ENCODE measurements at regions not wholly inside any gene's neighbourhood (a gene's known extent, or its start where the extent isn't known, plus 50 kb on each side); places are given as distances from the start of the nearest gene placed in this dataset.
"Not testable (repeated sequence)": the region's sequence is repeated elsewhere in the genome, so short reads cannot be mapped to it uniquely, and the experiment has no call there.

DNA sequence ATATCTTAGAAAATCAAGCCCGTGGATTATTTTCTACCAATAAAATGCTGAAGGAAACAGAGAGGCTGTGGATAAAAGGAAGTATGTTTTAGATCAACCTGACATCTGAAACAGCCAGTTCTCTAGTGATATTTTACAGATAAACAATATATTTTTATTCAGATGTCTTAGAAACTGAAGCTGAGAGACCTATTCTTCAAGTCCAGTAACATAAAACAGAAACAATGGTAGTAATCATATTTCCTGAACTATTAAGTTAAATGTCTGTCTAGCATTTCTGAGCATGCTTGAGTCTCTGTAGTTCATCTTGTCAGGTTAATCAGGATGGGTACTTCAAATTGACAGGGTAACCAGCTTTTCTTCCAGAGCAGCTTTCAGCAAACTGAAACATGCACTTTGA is 449.6 kb upstream of the TOM1L1 start:
- no peak for DNase-seq
- H3K9me3 ChIP-seq = no peaks in the 10 kb centered on the region; the same call in 1 of the 2 replicates
- no peaks in the 10 kb centered on the region for H3K27me3 ChIP-seq
- TF ChIP-seq, protein P1, sequence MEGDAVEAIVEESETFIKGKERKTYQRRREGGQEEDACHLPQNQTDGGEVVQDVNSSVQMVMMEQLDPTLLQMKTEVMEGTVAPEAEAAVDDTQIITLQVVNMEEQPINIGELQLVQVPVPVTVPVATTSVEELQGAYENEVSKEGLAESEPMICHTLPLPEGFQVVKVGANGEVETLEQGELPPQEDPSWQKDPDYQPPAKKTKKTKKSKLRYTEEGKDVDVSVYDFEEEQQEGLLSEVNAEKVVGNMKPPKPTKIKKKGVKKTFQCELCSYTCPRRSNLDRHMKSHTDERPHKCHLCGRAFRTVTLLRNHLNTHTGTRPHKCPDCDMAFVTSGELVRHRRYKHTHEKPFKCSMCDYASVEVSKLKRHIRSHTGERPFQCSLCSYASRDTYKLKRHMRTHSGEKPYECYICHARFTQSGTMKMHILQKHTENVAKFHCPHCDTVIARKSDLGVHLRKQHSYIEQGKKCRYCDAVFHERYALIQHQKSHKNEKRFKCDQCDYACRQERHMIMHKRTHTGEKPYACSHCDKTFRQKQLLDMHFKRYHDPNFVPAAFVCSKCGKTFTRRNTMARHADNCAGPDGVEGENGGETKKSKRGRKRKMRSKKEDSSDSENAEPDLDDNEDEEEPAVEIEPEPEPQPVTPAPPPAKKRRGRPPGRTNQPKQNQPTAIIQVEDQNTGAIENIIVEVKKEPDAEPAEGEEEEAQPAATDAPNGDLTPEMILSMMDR (IDR thresholded peaks at IDR 0.05; ENCODE audit: low read depth, low read length) = no peak
- no peaks in the 10 kb centered on the region for H3K4me1 ChIP-seq
- no peak overlapping the region for H3K4me3 ChIP-seq (ENCODE audit: low read depth, low read length)
- no peaks in the 10 kb centered on the region for H3K36me3 ChIP-seq

DNA sequence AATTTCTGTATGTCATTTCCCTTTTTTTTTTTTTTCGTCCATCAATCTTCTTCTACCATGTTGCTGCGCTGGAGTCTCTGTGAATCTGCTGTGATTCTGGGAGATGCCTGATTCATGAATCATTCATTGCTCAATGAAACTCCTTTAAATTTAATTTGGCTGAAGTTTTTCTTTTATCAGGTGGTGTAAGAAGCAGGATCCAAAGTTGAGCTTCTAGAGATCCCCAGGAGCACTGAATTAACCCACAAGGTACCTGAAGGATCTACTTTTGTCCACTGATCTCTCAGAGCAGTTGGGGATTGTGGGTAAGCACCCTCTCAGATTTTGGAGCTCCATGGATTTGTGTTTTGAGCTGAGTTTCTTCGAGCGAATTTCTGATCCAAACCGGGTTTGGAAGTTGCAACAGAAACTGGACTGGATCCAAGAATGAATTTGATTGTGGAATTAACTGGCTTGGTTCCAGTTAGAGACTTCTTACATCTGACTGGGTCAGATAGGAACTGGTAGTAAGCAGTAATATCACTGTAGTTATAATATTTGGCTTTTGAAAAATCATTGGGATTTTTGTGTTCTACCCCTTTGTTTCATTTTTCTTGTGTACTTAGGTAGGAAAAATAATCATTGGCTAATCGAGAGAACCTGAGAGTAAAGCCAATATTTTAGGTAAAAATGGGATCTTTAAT is 447.8 kb upstream of the TOM1L1 start:
- H3K9me3 ChIP-seq = no peaks in the 10 kb centered on the region; the same call in 1 of the 2 replicates
- no peak overlapping the region for H3K4me3 ChIP-seq (ENCODE audit: low read depth, low read length)
- DNase-seq = no peak
- H3K4me1 ChIP-seq = no peaks in the 10 kb centered on the region
- TF ChIP-seq, protein P1 (IDR thresholded peaks at IDR 0.05; ENCODE audit: low read depth, low read length) = no peak
- no peaks in the 10 kb centered on the region for H3K36me3 ChIP-seq
- no peaks in the 10 kb centered on the region for H3K27me3 ChIP-seq

- Histone ChIP-seq H3K27me3 (no peaks in the 10 kb centered on the region), H3K9me3 (no peaks in the 10 kb centered on the region; the same call in 1 of the 2 replicates), H3K36me3 (no peaks in the 10 kb centered on the region), H3K4me3 (ENCODE audit: low read depth, low read length) (no peak overlapping the region), H3K4me1 (no peaks in the 10 kb centered on the region)
- no peak for DNase-seq
- TF ChIP-seq, protein P1 (IDR thresholded peaks at IDR 0.05; ENCODE audit: low read depth, low read length) = no peak
Measured at GRCh38 chr17:54455251-54455868, 445.3 kb upstream of the TOM1L1 start.

GRCh38 chr17:54465443-54465842 is 435.2 kb upstream of the TOM1L1 start:
- not testable (repeated sequence) for H3K4me1 ChIP-seq; DNase-seq; H3K4me3 ChIP-seq (ENCODE audit: low read depth, low read length); H3K27me3 ChIP-seq; H3K36me3 ChIP-seq; H3K9me3 ChIP-seq

GRCh38 chr17:54466875-54467274 is 433.8 kb upstream of the TOM1L1 start:
- Histone ChIP-seq H3K27me3 (no peaks in the 10 kb centered on the region), H3K4me1 (no peaks in the 10 kb centered on the region), H3K36me3 (no peaks in the 10 kb centered on the region), H3K9me3 (no peaks in the 10 kb centered on the region; the same call in 1 of the 2 replicates), H3K4me3 (ENCODE audit: low read depth, low read length) (no peak overlapping the region)
- TF ChIP-seq, protein P1 (IDR thresholded peaks at IDR 0.05; ENCODE audit: low read depth, low read length) = no peak
- no peak for DNase-seq

DNA sequence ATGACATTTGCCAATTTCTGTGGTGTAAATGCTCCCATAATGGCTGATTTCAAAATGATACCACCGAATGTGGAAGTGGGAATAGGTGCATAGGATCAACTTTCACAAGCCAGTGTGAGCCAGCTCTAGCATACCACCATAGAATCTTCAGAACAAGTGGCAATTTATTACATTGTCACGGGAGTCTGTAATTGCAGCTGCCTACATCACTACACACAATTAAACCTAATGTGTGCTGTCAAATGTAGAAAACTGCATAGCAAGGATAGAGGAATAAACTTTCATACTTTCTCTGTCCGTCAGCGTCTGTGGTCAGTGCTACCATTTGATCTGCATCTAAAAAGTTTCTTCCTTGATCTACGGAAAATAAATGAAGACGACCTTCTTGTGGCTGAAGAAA is 417.8 kb upstream of the TOM1L1 start:
- no peaks in the 10 kb centered on the region for H3K4me1 ChIP-seq
- H3K27me3 ChIP-seq = no peaks in the 10 kb centered on the region
- TF ChIP-seq, protein P1 (IDR thresholded peaks at IDR 0.05; ENCODE audit: low read depth, low read length) = no peak
- H3K4me3 ChIP-seq (ENCODE audit: low read depth, low read length) = no peak overlapping the region
- H3K36me3 ChIP-seq = no peaks in the 10 kb centered on the region
- no peak for DNase-seq
- no peaks in the 10 kb centered on the region for H3K9me3 ChIP-seq
